Gastroesophageal sphincter (tissue), 4 donors: ENCODE measurements at regions not wholly inside any gene's neighbourhood (a gene's known extent, or its start where the extent isn't known, plus 50 kb on each side); places are given as distances from the start of the nearest gene placed in this dataset.

ENCODE experiments used
- ATAC-seq: fragments of 150-250 bp; one replicate; pipeline ENCODE4 v1.9.1; 2016; ENCODE audit warnings: mild to moderate bottlenecking, moderate library complexity
- H3K27ac ChIP-seq, 4 donors: fragments of 200-600 bp; sonication (generic) in 3 of 4; 1 replicate in 3 of 4; 2 replicates in 1 of 4; pipeline ENCODE4 v1.5.1; 2016 to 2019
- H3K27me3 ChIP-seq: fragments of 200-600 bp; sonication (generic); one replicate; pipeline ENCODE4 v1.5.1; 2019
- H3K36me3 ChIP-seq, 2 donors: fragments of 200-600 bp; sonication (generic); one replicate each; pipeline ENCODE4 v1.5.1; 2019; ENCODE audit warnings: control low read depth in 1 of 2
- H3K4me1 ChIP-seq, 3 donors: fragments of 200-600 bp; sonication (generic); 1 replicate in 2 of 3; 2 replicates in 1 of 3; pipeline ENCODE4 v1.5.1; 2016 to 2019; ENCODE audit warnings: control low read depth in 2 of 3
- H3K4me3 ChIP-seq, 2 donors: fragments of 200-600 bp; sonication (generic); one replicate each; pipeline ENCODE4 v1.5.1; 2019; ENCODE audit warnings: mild to moderate bottlenecking in 1 of 2, moderate library complexity in 1 of 2
- H3K9me3 ChIP-seq, 3 donors: fragments of 200-600 bp; sonication (generic); one replicate each; pipeline ENCODE4 v1.5.1; 2017 to 2019; ENCODE audit warnings: control low read depth in 2 of 3
- CTCF ChIP-seq, 4 experiments: fragments of 200-600 bp in 2 of 4; fragments of 450-650 bp in 2 of 4; sonication (generic) in 1 of 4; IDR thresholded peaks; one replicate each; pipeline ENCODE4 v1.5.1; 2017 to 2019; ENCODE audit warnings: antibody characterized with exemption in 4 of 4, mild to moderate bottlenecking in 2 of 4, moderate library complexity in 2 of 4
- EP300 ChIP-seq: sonication (generic); formaldehyde crosslinking; IDR thresholded peaks from one replicate; pipeline ENCODE4 v1.6.1; 2017; ENCODE audit warnings: antibody characterized with exemption, mild to moderate bottlenecking
- POLR2A ChIP-seq, 2 donors: fragments of 450-650 bp; IDR thresholded peaks; one replicate each; pipeline ENCODE4 v1.6.1; 2017; ENCODE audit warnings: antibody characterized with exemption in 2 of 2, mild to moderate bottlenecking in 2 of 2, moderate library complexity in 1 of 2
- POLR2AphosphoS5 ChIP-seq: sonication (generic); formaldehyde crosslinking; IDR thresholded peaks from one replicate; pipeline ENCODE4 v1.6.1; 2017; ENCODE audit warnings: antibody characterized with exemption
- WGBS, 2 donors: methylation state at CpG; one replicate each; pipeline ENCODE4 v1.1.5; 2018; ENCODE audit warnings: low coverage in 1 of 2; 5-methylcytosine and 5-hydroxymethylcytosine counted together

GRCh38 chr13:107650081-107650701 is 565.1 kb downstream of the LIG4 start:
- Histone ChIP-seq H3K36me3 (no peaks in the 10 kb centered on the region), H3K27me3 (no peaks in the 10 kb centered on the region), H3K27ac (no peak overlapping the region), H3K4me1 (no peaks in the 10 kb centered on the region), H3K9me3 (no peaks in the 10 kb centered on the region), H3K4me3 (no peak overlapping the region)
- ATAC-seq: no peak
- 33 to 38% methylated on average over 7 to 8 of the region's 15 CpGs for WGBS, 2 donors
- TF ChIP-seq EP300 (no peak), CTCF (IDR thresholded peaks at IDR 0.05) (peak in 3 of 4 experiments; percentile 32 to 49 (median 37))

GRCh38 chr13:107649079-107649478 is 566.3 kb downstream of the LIG4 start:
- Histone ChIP-seq H3K27me3 (no peaks in the 10 kb centered on the region), H3K9me3 (no peaks in the 10 kb centered on the region), H3K4me1 (no peaks in the 10 kb centered on the region), H3K4me3 (no peak overlapping the region), H3K27ac (no peak overlapping the region), H3K36me3 (no peaks in the 10 kb centered on the region)
- ATAC-seq: no peak
- TF ChIP-seq EP300 (no peak), POLR2AphosphoS5 (no peak), POLR2A (IDR thresholded peaks at IDR 0.05) (no peak), CTCF (IDR thresholded peaks at IDR 0.05) (no peak)

- no peaks in the 10 kb centered on the region for H3K27me3 ChIP-seq
- 63 to 65% methylated on average over 4 of the region's 4 CpGs for WGBS, 2 donors
- no peaks in the 10 kb centered on the region for H3K9me3 ChIP-seq
- no peaks in the 10 kb centered on the region for H3K36me3 ChIP-seq
- no peaks in the 10 kb centered on the region for H3K4me1 ChIP-seq
- no peak for ATAC-seq
- no peak overlapping the region for H3K4me3 ChIP-seq
- no peak for TF ChIP-seq CTCF (IDR thresholded peaks at IDR 0.05)
- TF ChIP-seq EP300: no peak
- TF ChIP-seq POLR2AphosphoS5: no peak
- TF ChIP-seq POLR2A (IDR thresholded peaks at IDR 0.05): no peak
- H3K27ac ChIP-seq: no peak overlapping the region
These were observed 571.2 kb downstream of the LIG4 start for GRCh38 chr13:107644136-107644535.

GRCh38 chr13:107643615-107644014 is 571.7 kb downstream of the LIG4 start:
- Histone ChIP-seq H3K9me3 (no peaks in the 10 kb centered on the region), H3K4me3 (no peak overlapping the region), H3K27me3 (no peaks in the 10 kb centered on the region), H3K36me3 (no peaks in the 10 kb centered on the region), H3K4me1 (no peaks in the 10 kb centered on the region), H3K27ac (no peak overlapping the region)
- whole genome bisulfite sequencing, 2 donors: 75 to 89% methylated on average over 1 of the region's 1 CpG
- no peak for ATAC-seq
- TF ChIP-seq EP300 (no peak), POLR2AphosphoS5 (no peak), CTCF (IDR thresholded peaks at IDR 0.05) (no peak), POLR2A (IDR thresholded peaks at IDR 0.05) (no peak)

GRCh38 chr13:107642831-107643230 is 572.5 kb downstream of the LIG4 start:
- 46 to 74% methylated on average over 5 of the region's 5 CpGs for WGBS, 2 donors
- TF ChIP-seq POLR2A (IDR thresholded peaks at IDR 0.05) (no peak), POLR2AphosphoS5 (no peak), EP300 (no peak), CTCF (IDR thresholded peaks at IDR 0.05) (no peak)
- H3K27me3 ChIP-seq: no peaks in the 10 kb centered on the region

More at GRCh38 chr13:107642831-107643230, 572.5 kb downstream of the LIG4 start:
- H3K9me3 ChIP-seq: no peaks in the 10 kb centered on the region
- no peaks in the 10 kb centered on the region for H3K36me3 ChIP-seq
- no peak overlapping the region for H3K4me3 ChIP-seq
- no peak overlapping the region for H3K27ac ChIP-seq
- H3K4me1 ChIP-seq: no peaks in the 10 kb centered on the region
- ATAC-seq: no peak
